ENCODE measurements at regions not wholly inside any gene's neighbourhood (a gene's known extent, or its start where the extent isn't known, plus 50 kb on each side); places are given as distances from the start of the nearest gene placed in this dataset.

- TF ChIP-seq CTCF (IDR thresholded peaks at IDR 0.05) (no peak), REST (IDR thresholded peaks at IDR 0.05; ENCODE audit: insufficient read depth in 1 of 2, low read depth in 2 of 2, low read length in 1 of 2) (no peak)
- CTCF ChIA-PET, result no interaction called here
- no peak for DNase-seq (ENCODE audit: low read depth, low spot score)
- intact Hi-C loops (cut with micrococcal nuclease; ENCODE audit: unreplicated experiment) (no loop called here), in situ Hi-C loops (cut with HindIII; ENCODE audit: low pct_unique_long_range_greater_than_20kb, low sequenced_read_pairs) (no loop called here)
- Histone ChIP-seq H3K4me3 (ENCODE audit: low read depth in 2 of 2, low read length in 2 of 2) (no peak overlapping the region), H3K4me1 (ENCODE audit: control insufficient read depth, insufficient read depth, low read length) (no peaks in the 10 kb centered on the region), H3K27me3 (ENCODE audit: control insufficient read depth, insufficient read depth, low read length) (no peaks in the 10 kb centered on the region), H3K27ac (ENCODE audit: low read length) (no peak overlapping the region), H3K9me3 (ENCODE audit: control insufficient read depth, insufficient read depth, low read depth, low read length) (no peaks in the 10 kb centered on the region), H3K36me3 (ENCODE audit: control insufficient read depth, insufficient read depth, low read length) (no peaks in the 10 kb centered on the region)
- BruUV-seq (replicated peaks), result no TSS peak
- no peak for ATAC-seq
- POLR2A ChIA-PET, result no interaction called here
Observed at GRCh38 chr14:101118746-101119591, 215.4 kb upstream of the RTL1 start.

- DNase-seq (ENCODE audit: low read depth, low spot score) (no peak), ATAC-seq (no peak)
- in situ Hi-C loops (cut with HindIII; ENCODE audit: low pct_unique_long_range_greater_than_20kb, low sequenced_read_pairs), result no loop called here
- ChIA-PET POLR2A (no interaction called here), CTCF (no interaction called here)
- H3K4me1 ChIP-seq (ENCODE audit: control insufficient read depth, insufficient read depth, low read length), result no peaks in the 10 kb centered on the region
- no peak overlapping the region for H3K4me3 ChIP-seq (ENCODE audit: low read depth in 2 of 2, low read length in 2 of 2)
- H3K27ac ChIP-seq (ENCODE audit: low read length), result no peak overlapping the region
- intact Hi-C loops (cut with micrococcal nuclease; ENCODE audit: unreplicated experiment), result no loop called here
- H3K36me3 ChIP-seq (ENCODE audit: control insufficient read depth, insufficient read depth, low read length), result no peaks in the 10 kb centered on the region
- H3K27me3 ChIP-seq (ENCODE audit: control insufficient read depth, insufficient read depth, low read length), result no peaks in the 10 kb centered on the region
- no TSS peak for BruUV-seq (replicated peaks)
- TF ChIP-seq REST (IDR thresholded peaks at IDR 0.05; ENCODE audit: insufficient read depth in 1 of 2, low read depth in 2 of 2, low read length in 1 of 2) (no peak), SIN3A (IDR thresholded peaks at IDR 0.05; ENCODE audit: borderline replicate concordance, insufficient read depth, low read depth, low read length) (no peak), CTCF (IDR thresholded peaks at IDR 0.05) (no peak), TCF7L2 (IDR thresholded peaks at IDR 0.05; ENCODE audit: low read depth, low read length) (no peak), POLR2AphosphoS5 (IDR thresholded peaks at IDR 0.05; ENCODE audit: low read depth, low read length) (no peak)
- H3K9me3 ChIP-seq (ENCODE audit: control insufficient read depth, insufficient read depth, low read depth, low read length), result no peaks in the 10 kb centered on the region
Observed at GRCh38 chr14:101119830-101120571, 216.5 kb upstream of the RTL1 start.

Measured in Panc1 (cell line).